Brain microvascular endothelial cell (primary cell): ENCODE measurements at regions not wholly inside any gene's neighbourhood (a gene's known extent, or its start where the extent isn't known, plus 50 kb on each side); places are given as distances from the start of the nearest gene placed in this dataset.

ENCODE experiments used
- DNase-seq: peaks from one replicate; pipeline ENCODE4 v3.0.0-alpha.2; 2020
- H3K27ac ChIP-seq: fragments of 250-450 bp; sonication (Bioruptor Pico); 2 replicates; pipeline ENCODE4 v1.5.1; 2020; ENCODE audit warnings: mild to moderate bottlenecking, moderate library complexity
- H3K27me3 ChIP-seq: fragments of 250-450 bp; sonication (Bioruptor Pico); replicated peaks from 2 replicates; pipeline ENCODE4 v1.5.1; 2020; ENCODE audit warnings: mild to moderate bottlenecking
- H3K36me3 ChIP-seq: fragments of 250-450 bp; sonication (Bioruptor Pico); replicated peaks from 2 replicates; pipeline ENCODE4 v1.5.1; 2020; ENCODE audit warnings: mild to moderate bottlenecking
- H3K4me3 ChIP-seq: 2 replicates; pipeline ENCODE4 v1.5.1; 2011; ENCODE audit warnings: low read depth, mild to moderate bottlenecking, control low read depth, low read length, moderate library complexity
- in situ Hi-C: cut with HindIII; loops from 2 replicates; pipeline ENCODE4 v1.10.0; 2017; ENCODE audit warnings: low sequenced_read_pairs, low pct_ligation_motif_present
- TF ChIP-seq, protein P1 (sequence below): IDR thresholded peaks from 2 replicates; pipeline ENCODE4 v1.5.1; 2011; ENCODE audit warnings: low read depth, mild to moderate bottlenecking, moderate library complexity, low read length, control low read depth, inconsistent platforms; ENCODE audit errors: missing control alignments

DNA sequence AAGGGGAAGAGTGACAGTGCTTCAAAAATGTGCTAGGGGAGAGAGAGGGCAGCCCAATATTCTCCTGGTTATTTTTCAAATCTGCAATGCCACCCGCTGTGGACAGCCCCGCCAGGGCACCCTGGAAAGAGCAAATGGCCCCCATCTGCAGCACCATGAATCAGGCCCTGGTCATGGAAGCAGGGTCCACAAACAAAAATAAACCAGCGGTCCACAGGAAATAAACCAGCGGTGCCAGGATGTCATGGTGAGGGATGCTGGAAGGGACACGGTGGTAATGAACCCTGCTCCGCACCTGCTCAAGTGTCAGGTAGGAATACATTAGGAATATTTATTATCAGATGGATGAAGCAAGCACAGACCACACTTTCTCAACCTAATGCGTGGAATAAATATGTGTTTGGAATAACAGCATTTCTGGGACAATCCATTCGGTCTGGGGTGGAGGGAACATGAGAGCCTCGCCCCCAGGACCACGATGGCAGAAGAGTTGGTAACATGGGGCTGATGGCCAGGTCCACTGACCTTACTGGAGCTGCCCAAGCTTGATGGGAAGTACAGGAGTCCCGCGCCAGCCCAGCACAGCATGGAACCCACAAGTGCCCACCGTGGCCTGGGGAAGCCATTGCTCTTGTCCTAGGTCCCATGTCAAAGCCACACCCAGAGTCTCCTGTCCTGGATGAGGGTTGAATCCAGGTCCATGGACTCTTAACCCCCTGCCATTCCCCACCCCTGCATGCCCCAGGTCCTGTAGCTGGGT lies 181.7 kb downstream of the BRD1 start:
- Histone ChIP-seq H3K4me3 (no peak overlapping the region), H3K27ac (no peak overlapping the region), H3K36me3 (no peaks in the 10 kb centered on the region), H3K27me3 (no peaks in the 10 kb centered on the region)
- in situ Hi-C loops = no loop called here
- TF ChIP-seq, protein P1, sequence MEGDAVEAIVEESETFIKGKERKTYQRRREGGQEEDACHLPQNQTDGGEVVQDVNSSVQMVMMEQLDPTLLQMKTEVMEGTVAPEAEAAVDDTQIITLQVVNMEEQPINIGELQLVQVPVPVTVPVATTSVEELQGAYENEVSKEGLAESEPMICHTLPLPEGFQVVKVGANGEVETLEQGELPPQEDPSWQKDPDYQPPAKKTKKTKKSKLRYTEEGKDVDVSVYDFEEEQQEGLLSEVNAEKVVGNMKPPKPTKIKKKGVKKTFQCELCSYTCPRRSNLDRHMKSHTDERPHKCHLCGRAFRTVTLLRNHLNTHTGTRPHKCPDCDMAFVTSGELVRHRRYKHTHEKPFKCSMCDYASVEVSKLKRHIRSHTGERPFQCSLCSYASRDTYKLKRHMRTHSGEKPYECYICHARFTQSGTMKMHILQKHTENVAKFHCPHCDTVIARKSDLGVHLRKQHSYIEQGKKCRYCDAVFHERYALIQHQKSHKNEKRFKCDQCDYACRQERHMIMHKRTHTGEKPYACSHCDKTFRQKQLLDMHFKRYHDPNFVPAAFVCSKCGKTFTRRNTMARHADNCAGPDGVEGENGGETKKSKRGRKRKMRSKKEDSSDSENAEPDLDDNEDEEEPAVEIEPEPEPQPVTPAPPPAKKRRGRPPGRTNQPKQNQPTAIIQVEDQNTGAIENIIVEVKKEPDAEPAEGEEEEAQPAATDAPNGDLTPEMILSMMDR = no peak
- no peak for DNase-seq

GRCh38 chr22:49645257-49645656 lies 182.4 kb downstream of the BRD1 start:
- TF ChIP-seq, protein P1 = no peak
- Histone ChIP-seq H3K27me3 (no peaks in the 10 kb centered on the region), H3K27ac (no peak overlapping the region), H3K4me3 (no peak overlapping the region), H3K36me3 (no peaks in the 10 kb centered on the region)
- DNase-seq = no peak
- in situ Hi-C loops = no loop called here

- H3K36me3 ChIP-seq = no peaks in the 10 kb centered on the region
- TF ChIP-seq, protein P1 = no peak
- in situ Hi-C loops = no loop called here
- no peak overlapping the region for H3K4me3 ChIP-seq
- DNase-seq = no peak
- H3K27me3 ChIP-seq = no peaks in the 10 kb centered on the region
- H3K27ac ChIP-seq = no peak overlapping the region
Measured at GRCh38 chr22:49643998-49644397, 183.7 kb downstream of the BRD1 start.

DNA sequence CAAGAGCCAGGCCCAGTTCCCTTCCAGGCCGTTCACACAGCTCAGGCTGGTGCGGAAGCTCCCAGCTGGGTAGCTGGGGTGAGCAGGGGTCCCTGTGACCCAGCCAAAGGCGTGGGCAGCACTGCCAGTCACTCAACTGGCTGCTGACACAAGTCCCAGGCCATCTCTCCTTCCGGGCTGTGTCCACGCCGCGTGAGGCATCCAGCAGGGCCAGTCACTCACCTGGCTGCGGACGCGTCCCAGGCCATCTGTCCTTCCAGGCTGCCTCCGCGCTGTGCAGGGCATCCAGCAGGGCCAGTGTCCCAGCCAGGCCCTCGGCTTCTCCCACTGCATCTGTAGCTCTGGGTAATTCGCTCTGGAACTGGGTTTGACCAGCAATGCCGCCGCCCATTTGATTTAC lies 184.2 kb downstream of the BRD1 start:
- in situ Hi-C loops = no loop called here
- Histone ChIP-seq H3K36me3 (no peaks in the 10 kb centered on the region), H3K27ac (no peak overlapping the region), H3K4me3 (no peak overlapping the region), H3K27me3 (no peaks in the 10 kb centered on the region)
- DNase-seq = no peak
- TF ChIP-seq, protein P1 = no peak

- no peaks in the 10 kb centered on the region for H3K27me3 ChIP-seq
- DNase-seq = no peak
- TF ChIP-seq, protein P1 = no peak
- H3K27ac ChIP-seq = no peak overlapping the region
- no peaks in the 10 kb centered on the region for H3K36me3 ChIP-seq
- in situ Hi-C loops = no loop called here
- H3K4me3 ChIP-seq = no peak overlapping the region
Measured at GRCh38 chr22:49642741-49643140, 184.9 kb downstream of the BRD1 start.

GRCh38 chr22:49642331-49642730 lies 185.3 kb downstream of the BRD1 start:
- H3K4me3 ChIP-seq = no peak overlapping the region
- no peak for DNase-seq
- no peak overlapping the region for H3K27ac ChIP-seq
- in situ Hi-C loops = no loop called here
- no peaks in the 10 kb centered on the region for H3K36me3 ChIP-seq
- TF ChIP-seq, protein P1 = no peak
- H3K27me3 ChIP-seq = no peaks in the 10 kb centered on the region
